BLaER1 treated with 17β-estradiol and CSF1 and Interleukin-3, amounts not matched to agents 10 nM and 100 nM (cell line): ENCODE measurements at regions not wholly inside any gene's neighbourhood (a gene's known extent, or its start where the extent isn't known, plus 50 kb on each side); places are given as distances from the start of the nearest gene placed in this dataset.
"Not testable (repeated sequence)": the region's sequence is repeated elsewhere in the genome, so short reads cannot be mapped to it uniquely, and the experiment has no call there.

Source experiments
- H3K27ac ChIP-seq, 11 experiments: shearing (Covaris generic); formaldehyde crosslinking; 2 replicates each; pipeline ENCODE4 v1.8.1; 2022
- H3K27me3 ChIP-seq, 11 experiments: shearing (Covaris generic); formaldehyde crosslinking; 2 replicates each; pipeline ENCODE4 v1.8.1; 2022
- H3K36me3 ChIP-seq, 11 experiments: shearing (Covaris generic); formaldehyde crosslinking; 2 replicates each; pipeline ENCODE4 v1.8.1; 2022
- H3K4me1 ChIP-seq, 10 experiments: shearing (Covaris generic); formaldehyde crosslinking; 2 replicates each; pipeline ENCODE4 v1.8.1; 2022
- H3K4me2 ChIP-seq, 11 experiments: shearing (Covaris generic); formaldehyde crosslinking; 2 replicates each; pipeline ENCODE4 v1.8.1; 2022
- H3K4me3 ChIP-seq, 10 experiments: shearing (Covaris generic); formaldehyde crosslinking; 2 replicates each; pipeline ENCODE4 v1.8.1; 2022
- H3K9ac ChIP-seq, 11 experiments: shearing (Covaris generic); formaldehyde crosslinking; 2 replicates each; pipeline ENCODE4 v1.8.1; 2022
- H3K9me3 ChIP-seq, 11 experiments: shearing (Covaris generic); formaldehyde crosslinking; replicated peaks in 1 of 11; 2 replicates each; pipeline ENCODE4 v1.8.1; 2022
- H4K20me1 ChIP-seq, 11 experiments: shearing (Covaris generic); formaldehyde crosslinking; 2 replicates each; pipeline ENCODE4 v1.8.1; 2022
- Cebpa-rat ChIP-seq, 11 experiments: shearing (Covaris generic); IDR thresholded peaks; 2 replicates each; pipeline ENCODE4 v1.8.1; 2022

GRCh38 chr7:106367018-106367420 lies 82.2 kb upstream of the NAMPT start:
- Histone ChIP-seq H3K36me3 (no peaks in the 10 kb centered on the region), H3K4me3 (0 out of 20 replicates have a peak overlapping the region, but pooled peaks of 1 of the 10 experiments have one; percentile 3), H3K27me3 (no peaks in the 10 kb centered on the region), H3K27ac (peak overlapping the region in 4 of 11 experiments; percentile 31 to 70 (median 48); a peak in 8 of 22 replicates), H3K9me3 (peaks cover 0 to 47% (median 0%) of the 10 kb centered on the region in 11 experiments; a peak in 6 of 22 replicates), H3K4me2 (peak overlapping the region in 4 of 11 experiments; percentile 16 to 81 (median 44); a peak in 6 of 22 replicates), H3K9ac (no peak overlapping the region), H3K4me1 (peaks cover 0 to 83% (median 0%) of the 10 kb centered on the region in 10 experiments; a peak in 7 of 20 replicates), H4K20me1 (no peaks in the 10 kb centered on the region)
- no peak for TF ChIP-seq Cebpa-rat (IDR thresholded peaks at IDR 0.05)

GRCh38 chr7:106365252-106366005 lies 80.6 kb upstream of the NAMPT start:
- no peak overlapping the region for H3K4me3 ChIP-seq
- peaks cover 0 to 68% (median 0%) of the 10 kb centered on the region in 10 experiments; a peak in 7 of 20 replicates for H3K4me1 ChIP-seq
- H3K27me3 ChIP-seq, result no peaks in the 10 kb centered on the region
- H3K36me3 ChIP-seq, result no peaks in the 10 kb centered on the region
- peak overlapping the region in 4 of 11 experiments; percentile 7 to 64 (median 42); a peak in 7 of 22 replicates for H3K4me2 ChIP-seq
- TF ChIP-seq Cebpa-rat (IDR thresholded peaks at IDR 0.05), result peak in 1 of 11 experiments; percentile 18; a peak in 1 of 22 replicates
- H3K9me3 ChIP-seq, result peaks cover 0 to 58% (median 4%) of the 10 kb centered on the region in 11 experiments; a peak in 11 of 22 replicates
- peak overlapping the region in 5 of 11 experiments; percentile 15 to 69 (median 60); a peak in 9 of 22 replicates for H3K27ac ChIP-seq
- H4K20me1 ChIP-seq, result no peaks in the 10 kb centered on the region
- H3K9ac ChIP-seq, result peak overlapping the region in 2 of 11 experiments; percentile 25 to 31; a peak in 1 of 22 replicates

- not testable (repeated sequence) for H3K4me3 ChIP-seq, H3K27me3 ChIP-seq, H4K20me1 ChIP-seq, H3K27ac ChIP-seq, H3K9ac ChIP-seq, H3K36me3 ChIP-seq
- Histone ChIP-seq H3K4me1 (peaks cover 0 to 53% (median 0%) of the 10 kb centered on the region in 10 experiments; a peak in 7 of 20 replicates), H3K9me3 (peaks cover 0 to 70% (median 12%) of the 10 kb centered on the region in 11 experiments; a peak in 17 of 22 replicates), H3K4me2 (peak overlapping the region in 3 of 11 experiments; percentile 43 to 46 (median 43); a peak in 4 of 22 replicates)
Measured at GRCh38 chr7:106362507-106362906, 77.7 kb upstream of the NAMPT start.

- peak overlapping the region in 3 of 11 experiments; percentile 41 to 48 (median 45); a peak in 6 of 22 replicates for H3K27ac ChIP-seq
Measured at GRCh38 chr7:106358103-106358663, 73.4 kb upstream of the NAMPT start.

GRCh38 chr7:106357675-106358074 lies 72.9 kb upstream of the NAMPT start:
- Histone ChIP-seq H3K4me3 (no peak overlapping the region), H3K27ac (peak overlapping the region in 3 of 11 experiments; percentile 41 to 59 (median 45); a peak in 6 of 22 replicates), H3K27me3 (no peaks in the 10 kb centered on the region), H4K20me1 (no peaks in the 10 kb centered on the region), H3K4me2 (peak overlapping the region in 4 of 11 experiments; percentile 7 to 77 (median 66); a peak in 6 of 22 replicates), H3K4me1 (peaks cover 0 to 34% (median 0%) of the 10 kb centered on the region in 10 experiments; a peak in 7 of 20 replicates), H3K9ac (peak overlapping the region in 1 of 11 experiments; percentile 0; a peak in 1 of 22 replicates), H3K9me3 (peaks cover 0 to 47% (median 12%) of the 10 kb centered on the region in 11 experiments; a peak in 17 of 22 replicates), H3K36me3 (no peaks in the 10 kb centered on the region)
- TF ChIP-seq Cebpa-rat (IDR thresholded peaks at IDR 0.05), result no peak

More at GRCh38 chr7:106358103-106358663, 73.4 kb upstream of the NAMPT start:
- no peaks in the 10 kb centered on the region for H3K36me3 ChIP-seq
- peaks cover 0 to 35% (median 0%) of the 10 kb centered on the region in 10 experiments; a peak in 7 of 20 replicates for H3K4me1 ChIP-seq
- H3K9ac ChIP-seq, result peak overlapping the region in 1 of 11 experiments; percentile 0; a peak in 1 of 22 replicates
- H3K4me2 ChIP-seq, result peak overlapping the region in 3 of 11 experiments; percentile 62 to 77 (median 71); a peak in 6 of 22 replicates
- H3K27me3 ChIP-seq, result no peaks in the 10 kb centered on the region
- TF ChIP-seq Cebpa-rat (IDR thresholded peaks at IDR 0.05), result no peak
- H4K20me1 ChIP-seq, result no peaks in the 10 kb centered on the region
- H3K9me3 ChIP-seq, result peaks cover 0 to 50% (median 12%) of the 10 kb centered on the region in 11 experiments; a peak in 17 of 22 replicates
- no peak overlapping the region for H3K4me3 ChIP-seq

- Histone ChIP-seq H3K36me3 (0 out of 22 replicates have a peak, but pooled peaks cover 0 to 3% (median 0%) of the 10 kb centered on the region in 11 experiments), H4K20me1 (no peaks in the 10 kb centered on the region), H3K27me3 (no peaks in the 10 kb centered on the region), H3K4me2 (no peak overlapping the region), H3K9ac (no peak overlapping the region), H3K9me3 (peaks cover 4 to 34% (median 13%) of the 10 kb centered on the region in 11 experiments; a peak in 19 of 22 replicates), H3K27ac (no peak overlapping the region), H3K4me1 (peaks cover 0 to 47% (median 0%) of the 10 kb centered on the region in 10 experiments; a peak in 6 of 20 replicates), H3K4me3 (no peak overlapping the region)
- TF ChIP-seq Cebpa-rat (IDR thresholded peaks at IDR 0.05), result no peak
Measured at GRCh38 chr7:106354822-106355221, 70.0 kb upstream of the NAMPT start.

- peaks cover 7 to 33% (median 13%) of the 10 kb centered on the region in 11 experiments; a peak in 19 of 22 replicates for H3K9me3 ChIP-seq
- H3K4me1 ChIP-seq, result peaks cover 0 to 52% (median 0%) of the 10 kb centered on the region in 10 experiments; a peak in 6 of 20 replicates
- peaks cover 0 to 10% (median 0%) of the 10 kb centered on the region in 11 experiments; a peak in 3 of 22 replicates for H3K36me3 ChIP-seq
- TF ChIP-seq Cebpa-rat (IDR thresholded peaks at IDR 0.05), result no peak
- no peak overlapping the region for H3K4me3 ChIP-seq
- no peak overlapping the region for H3K4me2 ChIP-seq
- H3K27ac ChIP-seq, result no peak overlapping the region
- no peaks in the 10 kb centered on the region for H3K27me3 ChIP-seq
- H3K9ac ChIP-seq, result no peak overlapping the region
- H4K20me1 ChIP-seq, result no peaks in the 10 kb centered on the region
Measured at GRCh38 chr7:106353944-106354343, 69.2 kb upstream of the NAMPT start.

- Histone ChIP-seq H3K27me3 (no peaks in the 10 kb centered on the region), H3K4me2 (peak overlapping the region in 2 of 11 experiments; percentile 47 to 62; a peak in 3 of 22 replicates), H3K4me1 (peaks cover 16 to 78% (median 36%) of the 10 kb centered on the region in 10 experiments), H3K36me3 (peaks cover 0 to 10% (median 0%) of the 10 kb centered on the region in 11 experiments; a peak in 4 of 22 replicates), H3K9me3 (peaks cover 15 to 63% (median 26%) of the 10 kb centered on the region in 11 experiments; a peak in 20 of 22 replicates), H3K9ac (peak overlapping the region in 1 of 11 experiments; percentile 98; a peak in 1 of 22 replicates), H3K27ac (peak overlapping the region in 5 of 11 experiments; percentile 76 to 100 (median 94); a peak in 11 of 22 replicates), H3K4me3 (no peak overlapping the region; a peak in 1 of 20 replicates), H4K20me1 (no peaks in the 10 kb centered on the region)
- TF ChIP-seq Cebpa-rat (IDR thresholded peaks at IDR 0.05), result no peak
Measured at GRCh38 chr7:106348231-106348630, 63.4 kb upstream of the NAMPT start.
